ENCODE measurements at regions not wholly inside any gene's neighbourhood (a gene's known extent, or its start where the extent isn't known, plus 50 kb on each side); places are given as distances from the start of the nearest gene placed in this dataset.

DNA sequence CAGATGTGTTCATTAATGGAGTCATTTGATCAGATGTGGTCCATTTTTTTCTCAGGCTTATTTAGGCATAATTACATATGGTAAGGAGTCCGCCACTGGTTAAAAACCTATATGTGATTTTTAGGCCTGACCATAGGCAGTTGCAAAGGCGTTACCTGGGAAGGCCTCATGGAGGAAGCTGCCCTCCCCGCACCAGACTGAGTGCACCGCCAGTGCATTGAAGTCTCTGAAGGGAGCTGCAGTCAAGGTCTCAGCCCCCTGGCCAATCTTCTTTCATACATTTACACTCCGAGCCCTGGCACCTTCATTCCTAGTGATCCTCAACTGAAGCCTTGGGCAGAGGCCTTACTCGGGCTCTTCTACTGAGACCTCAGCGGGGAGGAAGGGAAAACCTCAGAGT lies 898.2 kb upstream of the AGA start:
- TF ChIP-seq, protein P1, sequence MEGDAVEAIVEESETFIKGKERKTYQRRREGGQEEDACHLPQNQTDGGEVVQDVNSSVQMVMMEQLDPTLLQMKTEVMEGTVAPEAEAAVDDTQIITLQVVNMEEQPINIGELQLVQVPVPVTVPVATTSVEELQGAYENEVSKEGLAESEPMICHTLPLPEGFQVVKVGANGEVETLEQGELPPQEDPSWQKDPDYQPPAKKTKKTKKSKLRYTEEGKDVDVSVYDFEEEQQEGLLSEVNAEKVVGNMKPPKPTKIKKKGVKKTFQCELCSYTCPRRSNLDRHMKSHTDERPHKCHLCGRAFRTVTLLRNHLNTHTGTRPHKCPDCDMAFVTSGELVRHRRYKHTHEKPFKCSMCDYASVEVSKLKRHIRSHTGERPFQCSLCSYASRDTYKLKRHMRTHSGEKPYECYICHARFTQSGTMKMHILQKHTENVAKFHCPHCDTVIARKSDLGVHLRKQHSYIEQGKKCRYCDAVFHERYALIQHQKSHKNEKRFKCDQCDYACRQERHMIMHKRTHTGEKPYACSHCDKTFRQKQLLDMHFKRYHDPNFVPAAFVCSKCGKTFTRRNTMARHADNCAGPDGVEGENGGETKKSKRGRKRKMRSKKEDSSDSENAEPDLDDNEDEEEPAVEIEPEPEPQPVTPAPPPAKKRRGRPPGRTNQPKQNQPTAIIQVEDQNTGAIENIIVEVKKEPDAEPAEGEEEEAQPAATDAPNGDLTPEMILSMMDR (IDR thresholded peaks at IDR 0.05; ENCODE audit: unreplicated experiment) = no peak
- no peak overlapping the region for H3K27ac Mint-ChIP-seq (ENCODE audit: unreplicated experiment)
- no peak overlapping the region for H3K4me3 Mint-ChIP-seq (ENCODE audit: unreplicated experiment)
- H3K4me1 Mint-ChIP-seq (ENCODE audit: unreplicated experiment) = no peaks in the 10 kb centered on the region
- no peak for DNase-seq (ENCODE audit: low spot score)
- no peaks in the 10 kb centered on the region for H3K9me3 Mint-ChIP-seq (ENCODE audit: unreplicated experiment)
- no peaks in the 10 kb centered on the region for H3K27me3 Mint-ChIP-seq (ENCODE audit: unreplicated experiment)
- H3K36me3 Mint-ChIP-seq (ENCODE audit: low read depth, unreplicated experiment) = no peaks in the 10 kb centered on the region

DNA sequence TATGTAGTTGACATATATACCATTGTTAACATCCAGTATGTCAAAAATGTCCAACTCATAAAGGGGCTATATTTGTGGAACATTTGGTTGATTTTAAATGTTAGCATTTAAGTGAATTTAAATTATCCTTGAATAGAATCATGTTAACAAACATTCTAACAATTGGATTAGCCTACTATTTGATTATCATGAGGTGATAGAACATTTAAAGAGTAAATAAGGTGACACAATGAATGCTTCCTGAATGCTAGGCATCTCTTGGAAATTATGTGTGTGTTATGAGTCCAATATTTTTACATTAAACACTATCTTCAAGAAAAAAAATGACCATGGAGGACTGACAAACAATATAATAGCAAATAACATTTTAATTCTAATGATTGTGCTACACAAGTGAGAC lies 901.9 kb upstream of the AGA start:
- H3K9me3 Mint-ChIP-seq (ENCODE audit: unreplicated experiment) = no peaks in the 10 kb centered on the region
- DNase-seq (ENCODE audit: low spot score) = no peak
- H3K4me1 Mint-ChIP-seq (ENCODE audit: unreplicated experiment) = no peaks in the 10 kb centered on the region
- no peaks in the 10 kb centered on the region for H3K27me3 Mint-ChIP-seq (ENCODE audit: unreplicated experiment)
- no peak overlapping the region for H3K4me3 Mint-ChIP-seq (ENCODE audit: unreplicated experiment)
- no peak overlapping the region for H3K27ac Mint-ChIP-seq (ENCODE audit: unreplicated experiment)
- H3K36me3 Mint-ChIP-seq (ENCODE audit: low read depth, unreplicated experiment) = no peaks in the 10 kb centered on the region
- TF ChIP-seq, protein P1 (IDR thresholded peaks at IDR 0.05; ENCODE audit: unreplicated experiment) = no peak

DNA sequence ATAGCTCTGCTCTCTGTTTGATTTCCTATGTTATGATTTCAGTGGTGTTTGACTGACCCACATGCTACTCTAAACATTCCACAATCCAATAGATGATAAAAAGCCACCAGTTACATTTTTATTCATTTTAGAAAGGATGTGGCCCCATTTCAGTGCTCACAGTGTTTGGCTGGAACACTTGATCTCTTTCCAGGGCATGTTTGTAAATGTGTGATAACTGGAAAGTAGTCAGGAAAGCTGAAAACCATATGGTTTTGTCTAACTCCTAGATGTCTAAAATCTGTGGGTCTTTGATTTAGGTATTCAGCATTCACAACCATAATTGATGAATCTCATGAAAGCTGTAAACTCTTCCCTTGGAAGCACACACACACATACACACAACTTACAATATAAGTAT lies 904.9 kb upstream of the AGA start:
- Mint-ChIP-seq H3K27me3 (ENCODE audit: unreplicated experiment) (no peaks in the 10 kb centered on the region), H3K4me3 (ENCODE audit: unreplicated experiment) (no peak overlapping the region), H3K4me1 (ENCODE audit: unreplicated experiment) (no peaks in the 10 kb centered on the region), H3K9me3 (ENCODE audit: unreplicated experiment) (no peaks in the 10 kb centered on the region), H3K27ac (ENCODE audit: unreplicated experiment) (no peak overlapping the region), H3K36me3 (ENCODE audit: low read depth, unreplicated experiment) (no peaks in the 10 kb centered on the region)
- no peak for DNase-seq (ENCODE audit: low spot score)
- TF ChIP-seq, protein P1 (IDR thresholded peaks at IDR 0.05; ENCODE audit: unreplicated experiment) = no peak

DNA sequence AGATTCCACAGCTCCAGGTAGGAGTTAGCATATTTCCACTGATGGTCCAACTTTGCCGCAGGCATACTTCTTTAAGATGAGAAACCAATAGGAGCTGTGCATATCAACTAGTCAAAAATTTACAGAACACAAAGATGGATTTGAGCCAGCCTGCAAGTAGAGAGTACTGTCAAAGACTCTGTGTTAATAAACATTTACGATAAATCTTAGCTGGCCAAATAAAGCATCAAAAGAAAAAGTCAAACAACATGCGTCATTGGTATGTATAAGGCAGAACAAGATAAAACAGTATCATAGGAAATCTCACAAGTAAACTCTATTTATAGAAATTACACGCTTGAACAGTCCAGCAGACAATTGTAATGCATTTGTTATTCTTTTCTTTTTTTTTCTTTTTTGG lies 907.4 kb upstream of the AGA start:
- H3K36me3 Mint-ChIP-seq (ENCODE audit: low read depth, unreplicated experiment) = no peaks in the 10 kb centered on the region
- TF ChIP-seq, protein P1 (IDR thresholded peaks at IDR 0.05; ENCODE audit: unreplicated experiment) = no peak

DNA sequence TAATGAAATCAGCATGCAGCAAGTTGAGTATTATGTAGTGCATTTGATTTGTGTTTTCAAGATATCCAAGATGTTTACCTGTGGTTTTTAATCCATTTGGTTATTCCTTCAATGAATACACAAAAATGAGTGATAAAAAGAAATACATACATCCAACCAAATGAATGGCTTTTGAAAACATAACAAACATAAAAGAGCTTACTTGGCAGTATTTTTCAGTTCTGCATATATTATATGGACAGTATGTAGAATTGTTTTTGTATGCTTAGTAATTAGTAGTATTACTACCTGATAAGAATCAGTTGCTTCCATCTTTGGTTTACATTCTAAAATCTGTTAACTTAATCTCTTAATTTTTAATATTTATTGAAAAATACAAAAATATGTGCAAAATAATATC lies 908.9 kb upstream of the AGA start:
- no peaks in the 10 kb centered on the region for H3K36me3 Mint-ChIP-seq (ENCODE audit: low read depth, unreplicated experiment)
- no peak for DNase-seq (ENCODE audit: low spot score)
- TF ChIP-seq, protein P1 (IDR thresholded peaks at IDR 0.05; ENCODE audit: unreplicated experiment) = no peak
- no peak overlapping the region for H3K4me3 Mint-ChIP-seq (ENCODE audit: unreplicated experiment)
- H3K9me3 Mint-ChIP-seq (ENCODE audit: unreplicated experiment) = no peaks in the 10 kb centered on the region
- no peak overlapping the region for H3K27ac Mint-ChIP-seq (ENCODE audit: unreplicated experiment)
- no peaks in the 10 kb centered on the region for H3K27me3 Mint-ChIP-seq (ENCODE audit: unreplicated experiment)
- peaks cover 5% of the 10 kb centered on the region for H3K4me1 Mint-ChIP-seq (ENCODE audit: unreplicated experiment)

More for the DNA sequence above, 907.4 kb upstream of the AGA start:
- DNase-seq (ENCODE audit: low spot score) = no peak
- Mint-ChIP-seq H3K9me3 (ENCODE audit: unreplicated experiment) (no peaks in the 10 kb centered on the region), H3K4me3 (ENCODE audit: unreplicated experiment) (no peak overlapping the region), H3K27ac (ENCODE audit: unreplicated experiment) (no peak overlapping the region), H3K4me1 (ENCODE audit: unreplicated experiment) (peaks cover 3% of the 10 kb centered on the region), H3K27me3 (ENCODE audit: unreplicated experiment) (no peaks in the 10 kb centered on the region)

Measured in endothelial cell (in vitro differentiated cells).